HG03354 (cell line): ENCODE measurements at regions not wholly inside any gene's neighbourhood (a gene's known extent, or its start where the extent isn't known, plus 50 kb on each side); places are given as distances from the start of the nearest gene placed in this dataset.

Experiments used
- ATAC-seq: cut with Tn5 transposase; IDR thresholded peaks from one replicate; pipeline ENCODE4 v1.9.1; 2021; ENCODE audit warnings: mild to moderate bottlenecking; ENCODE audit not compliant: unreplicated experiment, poor library complexity, severe bottlenecking

- ATAC-seq = no peak
These were observed 496.9 kb upstream of the ZMIZ1 start for GRCh38 chr10:78571891-78572290.

- ATAC-seq = no peak
These were observed 496.2 kb upstream of the ZMIZ1 start for GRCh38 chr10:78572565-78572964.

GRCh38 chr10:78574547-78574946, 494.2 kb upstream of the ZMIZ1 start:
- ATAC-seq = no peak

GRCh38 chr10:78575400-78575799, 493.4 kb upstream of the ZMIZ1 start:
- no peak for ATAC-seq

GRCh38 chr10:78576276-78576675, 492.5 kb upstream of the ZMIZ1 start:
- no peak for ATAC-seq

GRCh38 chr10:78577712-78578111, 491.1 kb upstream of the ZMIZ1 start:
- no peak for ATAC-seq

- ATAC-seq = peak; percentile 91
These were observed 489.8 kb upstream of the ZMIZ1 start for GRCh38 chr10:78578929-78579328.

- ATAC-seq = no peak
These were observed 489.2 kb upstream of the ZMIZ1 start for GRCh38 chr10:78579576-78579975.

GRCh38 chr10:78579995-78580394, 488.8 kb upstream of the ZMIZ1 start:
- ATAC-seq = no peak

GRCh38 chr10:78581133-78581694, 487.6 kb upstream of the ZMIZ1 start:
- no peak for ATAC-seq

GRCh38 chr10:78582540-78582939, 486.2 kb upstream of the ZMIZ1 start:
- ATAC-seq = no peak

GRCh38 chr10:78584266-78584665, 484.5 kb upstream of the ZMIZ1 start:
- ATAC-seq = no peak

GRCh38 chr10:78584681-78585080, 484.1 kb upstream of the ZMIZ1 start:
- no peak for ATAC-seq

- no peak for ATAC-seq
These were observed 482.8 kb upstream of the ZMIZ1 start for GRCh38 chr10:78585952-78586351.

- no peak for ATAC-seq
These were observed 480.5 kb upstream of the ZMIZ1 start for GRCh38 chr10:78588194-78588811.

GRCh38 chr10:78589687-78590086, 479.1 kb upstream of the ZMIZ1 start:
- ATAC-seq = no peak

- no peak for ATAC-seq
These were observed 477.7 kb upstream of the ZMIZ1 start for GRCh38 chr10:78591066-78591465.

- ATAC-seq = no peak
These were observed 474.1 kb upstream of the ZMIZ1 start for GRCh38 chr10:78594559-78595268.

GRCh38 chr10:78595269-78595619, 473.5 kb upstream of the ZMIZ1 start:
- no peak for ATAC-seq

- ATAC-seq = no peak
These were observed 472.2 kb upstream of the ZMIZ1 start for GRCh38 chr10:78596556-78596955.

- ATAC-seq = no peak
These were observed 470.8 kb upstream of the ZMIZ1 start for GRCh38 chr10:78597796-78598555.
